Type B pancreatic cell (in vitro differentiated cells): ENCODE measurements at regions not wholly inside any gene's neighbourhood (a gene's known extent, or its start where the extent isn't known, plus 50 kb on each side); places are given as distances from the start of the nearest gene placed in this dataset.

Experiments
- DNase-seq: peaks from one replicate; pipeline ENCODE4 v3.0.0; 2021; ENCODE audit warnings: mixed read lengths; ENCODE audit not compliant: unreplicated experiment; ENCODE audit errors: extremely low spot score
- H3K27ac Mint-ChIP-seq: 2 replicates; pipeline ENCODE4 v1.8.0; 2021; ENCODE audit warnings: mild to moderate bottlenecking, mixed read lengths
- H3K27me3 Mint-ChIP-seq: 2 replicates; pipeline ENCODE4 v1.8.0; 2021; ENCODE audit warnings: mixed read lengths
- H3K36me3 Mint-ChIP-seq: 2 replicates; pipeline ENCODE4 v1.8.0; 2021; ENCODE audit warnings: mixed read lengths
- H3K4me1 Mint-ChIP-seq: one replicate; pipeline ENCODE4 v1.8.0; 2021; ENCODE audit warnings: mixed read lengths; ENCODE audit not compliant: unreplicated experiment
- H3K4me3 Mint-ChIP-seq: 2 replicates; pipeline ENCODE4 v1.8.0; 2021; ENCODE audit warnings: mild to moderate bottlenecking, mixed read lengths
- H3K9me3 Mint-ChIP-seq: 2 replicates; pipeline ENCODE4 v1.8.0; 2021; ENCODE audit warnings: mixed read lengths
- CTCF ChIP-seq: fragments of 200-600 bp; sonication (generic); conservative IDR thresholded peaks from 2 replicates; pipeline ENCODE4 v1.5.0; 2021; ENCODE audit warnings: antibody characterized with exemption, mild to moderate bottlenecking

- H3K4me1 Mint-ChIP-seq = peaks cover 37% of the 10 kb centered on the region
- peak overlapping the region; percentile 79 for H3K27ac Mint-ChIP-seq
- DNase-seq = no peak
- no peak for TF ChIP-seq CTCF
- no peaks in the 10 kb centered on the region for H3K27me3 Mint-ChIP-seq
- H3K9me3 Mint-ChIP-seq = peaks cover 6% of the 10 kb centered on the region
- H3K4me3 Mint-ChIP-seq = no peak overlapping the region
- no peaks in the 10 kb centered on the region for H3K36me3 Mint-ChIP-seq
Observed at GRCh38 chr1:8115031-8115768, 89.1 kb upstream of the ERRFI1 start.

- Mint-ChIP-seq H3K9me3 (peaks cover 11% of the 10 kb centered on the region), H3K27me3 (no peaks in the 10 kb centered on the region), H3K4me3 (peak overlapping the region; percentile 60), H3K36me3 (no peaks in the 10 kb centered on the region), H3K4me1 (peaks cover 32% of the 10 kb centered on the region), H3K27ac (peak overlapping the region; percentile 78)
- no peak for DNase-seq
- peak; percentile 45 for TF ChIP-seq CTCF
Observed at GRCh38 chr1:8113262-8114220, 87.4 kb upstream of the ERRFI1 start.

GRCh38 chr1:8112611-8113261 is 86.6 kb upstream of the ERRFI1 start:
- peaks cover 11% of the 10 kb centered on the region for H3K9me3 Mint-ChIP-seq
- no peak for TF ChIP-seq CTCF
- no peak for DNase-seq
- H3K36me3 Mint-ChIP-seq = peaks cover 2% of the 10 kb centered on the region
- peaks cover 28% of the 10 kb centered on the region for H3K4me1 Mint-ChIP-seq
- H3K27me3 Mint-ChIP-seq = no peaks in the 10 kb centered on the region
- no peak overlapping the region for H3K4me3 Mint-ChIP-seq
- no peak overlapping the region for H3K27ac Mint-ChIP-seq

- H3K4me1 Mint-ChIP-seq = peaks cover 25% of the 10 kb centered on the region
- H3K4me3 Mint-ChIP-seq = no peak overlapping the region
- H3K27me3 Mint-ChIP-seq = no peaks in the 10 kb centered on the region
- TF ChIP-seq CTCF = no peak
- peaks cover 18% of the 10 kb centered on the region for H3K9me3 Mint-ChIP-seq
- H3K36me3 Mint-ChIP-seq = peaks cover 4% of the 10 kb centered on the region
- H3K27ac Mint-ChIP-seq = no peak overlapping the region
- no peak for DNase-seq
Observed at GRCh38 chr1:8111560-8111959, 85.5 kb upstream of the ERRFI1 start.

GRCh38 chr1:8109216-8109615 is 83.1 kb upstream of the ERRFI1 start:
- peaks cover 18% of the 10 kb centered on the region for H3K4me1 Mint-ChIP-seq
- peaks cover 4% of the 10 kb centered on the region for H3K36me3 Mint-ChIP-seq
- no peak for DNase-seq
- no peak overlapping the region for H3K4me3 Mint-ChIP-seq
- H3K27me3 Mint-ChIP-seq = no peaks in the 10 kb centered on the region
- peaks cover 22% of the 10 kb centered on the region for H3K9me3 Mint-ChIP-seq
- H3K27ac Mint-ChIP-seq = no peak overlapping the region
- no peak for TF ChIP-seq CTCF
